ENCODE measurements at regions not wholly inside any gene's neighbourhood (a gene's known extent, or its start where the extent isn't known, plus 50 kb on each side); places are given as distances from the start of the nearest gene placed in this dataset.
A peak's percentile ranks its signal among the peaks of the same experiment; 100 is the strongest.
"Not testable (repeated sequence)": the region's sequence is repeated elsewhere in the genome, so short reads cannot be mapped to it uniquely, and the experiment has no call there.

DNA sequence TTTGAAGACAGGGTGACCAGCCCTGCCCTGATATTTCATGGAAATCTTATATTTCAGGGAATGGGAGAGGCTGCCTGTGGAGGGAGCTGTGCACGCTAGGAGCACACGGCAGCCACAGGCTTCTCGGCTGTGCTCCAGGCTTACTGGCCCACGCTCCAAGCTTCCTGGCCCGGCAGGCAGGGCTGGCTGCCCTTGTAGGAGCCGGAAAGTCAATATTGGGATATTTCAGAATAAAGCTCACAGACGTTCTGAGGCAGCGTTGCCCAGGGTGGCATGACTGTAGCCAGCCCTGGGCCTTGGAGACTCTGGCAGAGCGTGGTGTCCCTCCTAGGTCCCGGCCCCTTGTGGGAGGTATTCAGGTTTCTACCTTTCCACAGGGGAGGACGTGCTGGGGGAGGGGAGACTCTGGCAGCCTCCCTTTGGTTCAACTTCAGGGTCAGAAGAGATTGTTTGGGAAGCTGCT is 95.6 kb downstream of the NPIPB11 start:
- Histone ChIP-seq H3K4me1 (ENCODE audit: control insufficient read depth in 2 of 2, insufficient read depth in 2 of 2, low read length in 2 of 2) (no peaks in the 10 kb centered on the region), H3K36me3 (ENCODE audit: control insufficient read depth in 2 of 3, insufficient read depth in 3 of 3, low read length in 3 of 3) (no peaks in the 10 kb centered on the region), H3K27me3 (ENCODE audit: control insufficient read depth in 2 of 2, insufficient read depth in 2 of 2, low read length in 2 of 2) (no peaks in the 10 kb centered on the region), H3K9me3 (ENCODE audit: control insufficient read depth in 2 of 3, low read length in 3 of 3) (no peaks in the 10 kb centered on the region), H3K4me3 (ENCODE audit: low read length) (no peak overlapping the region), H3K27ac (ENCODE audit: low read depth, low read length) (no peak overlapping the region)
- DNase-seq = no peak
- Mint-ChIP-seq H3K27me3 (no peaks in the 10 kb centered on the region), H3K36me3 (peaks cover 0 to 9% (median 0%) of the 10 kb centered on the region in 5 donors), H3K4me3 (no peak overlapping the region), H3K9me3 (no peaks in the 10 kb centered on the region), H3K4me1 (peaks cover 0 to 12% (median 3%) of the 10 kb centered on the region in 7 donors), H3K27ac (no peak overlapping the region)
- ChIA-PET CTCF (interaction anchor here (0.6 kb wide), 2 partner anchors 141 to 367 kb away, joined by 3 read pairs; no protein-coding TSS in a partner anchor), POLR2A (no interaction called here)
- intact Hi-C loops (cut with micrococcal nuclease) = no loop called here
- ATAC-seq = no peak

DNA sequence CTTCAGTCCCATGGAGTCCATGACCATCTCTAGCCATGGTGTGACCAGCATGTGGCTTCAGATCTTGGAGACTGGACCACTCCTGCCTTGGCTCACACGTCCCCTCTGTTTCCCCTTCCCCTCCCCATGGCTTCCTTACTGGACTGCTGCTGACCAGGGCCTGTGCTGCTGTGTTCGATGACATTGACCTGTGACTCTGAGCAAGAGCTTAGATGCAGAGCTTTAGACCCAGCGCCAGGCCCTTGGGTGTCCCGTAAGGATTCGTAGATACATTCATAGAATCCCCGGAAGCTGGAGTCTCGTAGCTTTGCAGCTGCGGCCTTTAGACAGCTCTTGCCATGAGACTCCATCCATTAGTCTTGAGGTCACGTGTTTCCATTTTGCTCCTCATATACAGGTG is 96.3 kb downstream of the NPIPB11 start:
- H3K27ac Mint-ChIP-seq; H3K9me3 ChIP-seq (ENCODE audit: control insufficient read depth in 2 of 3, low read length in 3 of 3); ATAC-seq; H3K4me3 ChIP-seq (ENCODE audit: low read length); DNase-seq; H3K27ac ChIP-seq (ENCODE audit: low read depth, low read length); H3K4me1 ChIP-seq (ENCODE audit: control insufficient read depth in 2 of 2, insufficient read depth in 2 of 2, low read length in 2 of 2); H3K27me3 Mint-ChIP-seq; H3K36me3 Mint-ChIP-seq; H3K9me3 Mint-ChIP-seq; H3K36me3 ChIP-seq (ENCODE audit: control insufficient read depth in 2 of 3, insufficient read depth in 3 of 3, low read length in 3 of 3); intact Hi-C loops (cut with micrococcal nuclease); H3K27me3 ChIP-seq (ENCODE audit: control insufficient read depth in 2 of 2, insufficient read depth in 2 of 2, low read length in 2 of 2); POLR2A ChIA-PET; CTCF ChIA-PET; H3K4me3 Mint-ChIP-seq: not testable (repeated sequence)
- H3K4me1 Mint-ChIP-seq = peaks cover 0 to 12% (median 2%) of the 10 kb centered on the region in 7 donors

DNA sequence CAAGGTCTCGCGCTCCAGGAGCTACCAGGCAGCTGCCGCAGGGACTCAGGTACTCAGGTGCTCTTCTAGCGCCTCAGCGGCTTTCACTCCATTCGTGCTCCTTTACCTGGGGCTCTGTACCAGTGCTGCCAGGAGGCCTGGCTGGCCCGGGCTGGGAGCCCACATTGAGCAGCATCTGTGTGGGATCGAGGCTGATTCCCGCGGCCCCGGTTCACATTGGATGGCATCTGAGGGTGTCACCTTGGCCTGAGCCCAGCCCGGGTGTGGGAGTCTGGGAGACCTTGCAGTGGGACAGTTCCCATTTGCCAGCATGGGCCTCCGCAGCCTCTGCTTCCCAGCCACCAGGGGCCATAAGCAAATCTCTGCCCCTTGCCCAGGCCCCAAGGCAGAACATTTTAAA is 96.9 kb downstream of the NPIPB11 start:
- intact Hi-C loops (cut with micrococcal nuclease); DNase-seq; H3K27ac Mint-ChIP-seq; H3K27ac ChIP-seq (ENCODE audit: low read depth, low read length); H3K9me3 ChIP-seq (ENCODE audit: control insufficient read depth in 2 of 3, low read length in 3 of 3); CTCF ChIA-PET; H3K4me1 ChIP-seq (ENCODE audit: control insufficient read depth in 2 of 2, insufficient read depth in 2 of 2, low read length in 2 of 2); ATAC-seq; H3K9me3 Mint-ChIP-seq; H3K36me3 ChIP-seq (ENCODE audit: control insufficient read depth in 2 of 3, insufficient read depth in 3 of 3, low read length in 3 of 3); H3K27me3 ChIP-seq (ENCODE audit: control insufficient read depth in 2 of 2, insufficient read depth in 2 of 2, low read length in 2 of 2); H3K36me3 Mint-ChIP-seq; H3K4me3 Mint-ChIP-seq; H3K27me3 Mint-ChIP-seq; H3K4me3 ChIP-seq (ENCODE audit: low read length): not testable (repeated sequence)
- H3K4me1 Mint-ChIP-seq = peaks cover 0 to 12% (median 2%) of the 10 kb centered on the region in 7 donors
- POLR2A ChIA-PET = interaction anchor here (0.6 kb wide), 1 partner anchor 506 kb away, joined by 3 read pairs; no protein-coding TSS in a partner anchor

GRCh38 chr16:29308644-29309546 is 97.6 kb downstream of the NPIPB11 start:
- peaks cover 0 to 12% (median 2%) of the 10 kb centered on the region in 7 donors for H3K4me1 Mint-ChIP-seq
- Histone ChIP-seq H3K36me3 (ENCODE audit: control insufficient read depth in 2 of 3, insufficient read depth in 3 of 3, low read length in 3 of 3) (no peaks in the 10 kb centered on the region), H3K27ac (ENCODE audit: low read depth, low read length) (no peak overlapping the region), H3K27me3 (ENCODE audit: control insufficient read depth in 2 of 2, insufficient read depth in 2 of 2, low read length in 2 of 2) (no peaks in the 10 kb centered on the region), H3K4me3 (ENCODE audit: low read length) (no peak overlapping the region), H3K4me1 (ENCODE audit: control insufficient read depth in 2 of 2, insufficient read depth in 2 of 2, low read length in 2 of 2) (no peaks in the 10 kb centered on the region), H3K9me3 (ENCODE audit: control insufficient read depth in 2 of 3, low read length in 3 of 3) (no peaks in the 10 kb centered on the region)
- ChIA-PET POLR2A (no interaction called here), CTCF (no interaction called here)
- no peak overlapping the region for H3K4me3 Mint-ChIP-seq
- DNase-seq (no peak), ATAC-seq (no peak)
- intact Hi-C loops (cut with micrococcal nuclease) = no loop called here
- H3K27ac Mint-ChIP-seq = peak overlapping the region in 1 of 9 donors; percentile 46
- peaks cover 0 to 11% (median 0%) of the 10 kb centered on the region in 5 donors for H3K36me3 Mint-ChIP-seq
- H3K9me3 Mint-ChIP-seq = no peaks in the 10 kb centered on the region
- H3K27me3 Mint-ChIP-seq = no peaks in the 10 kb centered on the region

DNA sequence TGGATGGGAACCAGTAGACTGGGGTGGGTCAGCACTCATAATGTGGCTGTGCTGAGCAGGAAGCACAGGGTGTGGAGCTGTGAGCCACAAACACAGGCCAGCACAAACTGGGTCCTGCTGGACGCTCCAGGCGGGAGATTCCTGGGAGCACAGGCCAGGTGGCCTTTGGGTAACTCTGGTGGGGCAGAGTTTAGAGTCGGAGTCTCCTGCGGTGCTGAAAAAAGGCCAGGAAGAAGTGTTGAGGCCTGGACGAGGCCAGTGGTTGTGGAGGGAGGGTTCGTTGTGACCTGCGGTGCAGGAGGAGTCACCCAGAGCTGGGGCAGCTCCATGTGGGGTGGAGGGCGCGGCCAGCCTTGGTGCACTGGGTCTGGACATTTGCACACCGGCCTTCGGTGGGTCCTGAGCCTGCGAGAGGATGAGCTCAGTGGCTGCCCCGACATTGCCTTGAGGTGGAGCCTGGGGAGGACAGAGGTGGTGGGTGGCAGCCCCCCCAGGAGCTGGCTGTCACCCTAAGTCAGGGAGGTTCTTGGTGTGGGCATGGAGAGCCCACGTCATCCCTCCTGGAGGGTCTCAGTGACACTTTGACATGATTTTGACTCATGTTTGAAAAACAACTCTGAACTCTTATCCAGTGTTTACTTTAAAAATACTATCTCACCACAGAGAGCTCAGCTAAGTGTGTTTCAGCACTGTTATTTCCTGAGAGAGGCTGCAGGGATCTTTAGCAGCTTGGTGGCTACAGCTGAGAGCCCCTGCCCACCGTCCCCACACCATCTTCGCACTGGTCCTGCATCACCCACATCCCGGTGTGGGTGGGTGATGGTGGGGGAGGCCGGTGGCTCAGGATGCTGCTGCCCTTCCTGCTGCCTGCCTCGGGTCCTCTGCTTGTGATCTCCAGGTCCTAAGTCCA is 98.7 kb downstream of the NPIPB11 start:
- H3K9me3 ChIP-seq (ENCODE audit: control insufficient read depth in 2 of 3, low read length in 3 of 3) = no peaks in the 10 kb centered on the region
- H3K27ac Mint-ChIP-seq = peak overlapping the region in 3 of 9 donors; percentile 38 to 48 (median 46)
- H3K4me3 Mint-ChIP-seq = peak overlapping the region in 1 of 10 donors; percentile 29
- peaks cover 0 to 13% (median 0%) of the 10 kb centered on the region in 5 donors for H3K36me3 Mint-ChIP-seq
- H3K4me3 ChIP-seq (ENCODE audit: low read length) = no peak overlapping the region
- POLR2A ChIA-PET = no interaction called here
- no peaks in the 10 kb centered on the region for H3K27me3 Mint-ChIP-seq
- CTCF ChIA-PET = no interaction called here
- H3K27ac ChIP-seq (ENCODE audit: low read depth, low read length) = no peak overlapping the region
- H3K4me1 ChIP-seq (ENCODE audit: control insufficient read depth in 2 of 2, insufficient read depth in 2 of 2, low read length in 2 of 2) = no peaks in the 10 kb centered on the region
- no peaks in the 10 kb centered on the region for H3K36me3 ChIP-seq (ENCODE audit: control insufficient read depth in 2 of 3, insufficient read depth in 3 of 3, low read length in 3 of 3)
- H3K9me3 Mint-ChIP-seq = no peaks in the 10 kb centered on the region
- intact Hi-C loops (cut with micrococcal nuclease) = no loop called here
- DNase-seq = no peak
- peak; percentile 38 for ATAC-seq
- no peaks in the 10 kb centered on the region for H3K27me3 ChIP-seq (ENCODE audit: control insufficient read depth in 2 of 2, insufficient read depth in 2 of 2, low read length in 2 of 2)
- peaks cover 0 to 12% (median 2%) of the 10 kb centered on the region in 7 donors for H3K4me1 Mint-ChIP-seq

- H3K4me1 ChIP-seq (ENCODE audit: control insufficient read depth in 2 of 2, insufficient read depth in 2 of 2, low read length in 2 of 2) = no peaks in the 10 kb centered on the region
- peak overlapping the region in 2 of 9 donors; percentile 38 to 48 for H3K27ac Mint-ChIP-seq
- DNase-seq = no peak
- H3K27ac ChIP-seq (ENCODE audit: low read depth, low read length) = no peak overlapping the region
- H3K27me3 Mint-ChIP-seq = no peaks in the 10 kb centered on the region
- peaks cover 0 to 9% (median 0%) of the 10 kb centered on the region in 5 donors for H3K36me3 Mint-ChIP-seq
- POLR2A ChIA-PET = no interaction called here
- H3K9me3 ChIP-seq (ENCODE audit: control insufficient read depth in 2 of 3, low read length in 3 of 3) = no peaks in the 10 kb centered on the region
- H3K4me1 Mint-ChIP-seq = peaks cover 0 to 12% (median 2%) of the 10 kb centered on the region in 7 donors
- H3K27me3 ChIP-seq (ENCODE audit: control insufficient read depth in 2 of 2, insufficient read depth in 2 of 2, low read length in 2 of 2) = no peaks in the 10 kb centered on the region
- H3K4me3 Mint-ChIP-seq = peak overlapping the region in 1 of 10 donors; percentile 29
- ATAC-seq = no peak
- CTCF ChIA-PET = no interaction called here
- H3K4me3 ChIP-seq (ENCODE audit: low read length) = no peak overlapping the region
- no peaks in the 10 kb centered on the region for H3K9me3 Mint-ChIP-seq
- intact Hi-C loops (cut with micrococcal nuclease) = no loop called here
- H3K36me3 ChIP-seq (ENCODE audit: control insufficient read depth in 2 of 3, insufficient read depth in 3 of 3, low read length in 3 of 3) = no peaks in the 10 kb centered on the region
Observed at GRCh38 chr16:29306943-29307597, 99.4 kb downstream of the NPIPB11 start.

Data from naive thymus-derived CD4-positive, alpha-beta T cell (primary cell).